ENCODE measurements at regions not wholly inside any gene's neighbourhood (a gene's known extent, or its start where the extent isn't known, plus 50 kb on each side); places are given as distances from the start of the nearest gene placed in this dataset.

- H3K27me3 ChIP-seq (ENCODE audit: insufficient read depth, low read depth), result no peaks in the 10 kb centered on the region
- H3K4me2 ChIP-seq, result no peak overlapping the region
- H3K9ac ChIP-seq, result no peak overlapping the region
- no peaks in the 10 kb centered on the region for H3K79me2 ChIP-seq (ENCODE audit: insufficient read depth, low read depth)
- H2AFZ ChIP-seq (ENCODE audit: low read depth), result no peak overlapping the region
- H3K4me1 ChIP-seq (ENCODE audit: low read depth, poor library complexity, severe bottlenecking), result no peaks in the 10 kb centered on the region
- no peak overlapping the region for H3K4me3 ChIP-seq (IDR thresholded peaks at IDR 0.05; ENCODE audit: insufficient read depth, low read depth, low read length)
- no peaks in the 10 kb centered on the region for H4K20me1 ChIP-seq (ENCODE audit: insufficient read depth)
- no peak overlapping the region for H3K27ac ChIP-seq
- TF ChIP-seq CTCF (conservative IDR thresholded peaks at IDR 0.05; ENCODE audit: low read depth, low read length), result no peak
- H3K36me3 ChIP-seq (ENCODE audit: insufficient read depth), result no peaks in the 10 kb centered on the region
These were observed 50.8 kb upstream of the SEL1L start for GRCh38 chr14:81584495-81584894.

- H3K4me3 ChIP-seq (IDR thresholded peaks at IDR 0.05; ENCODE audit: insufficient read depth, low read depth, low read length), result no peak overlapping the region
- no peak overlapping the region for H3K4me2 ChIP-seq
- no peaks in the 10 kb centered on the region for H4K20me1 ChIP-seq (ENCODE audit: insufficient read depth)
- no peaks in the 10 kb centered on the region for H3K4me1 ChIP-seq (ENCODE audit: low read depth, poor library complexity, severe bottlenecking)
- no peak overlapping the region for H2AFZ ChIP-seq (ENCODE audit: low read depth)
- no peaks in the 10 kb centered on the region for H3K36me3 ChIP-seq (ENCODE audit: insufficient read depth)
- H3K9ac ChIP-seq, result no peak overlapping the region
- TF ChIP-seq CTCF (conservative IDR thresholded peaks at IDR 0.05; ENCODE audit: low read depth, low read length), result no peak
- no peaks in the 10 kb centered on the region for H3K27me3 ChIP-seq (ENCODE audit: insufficient read depth, low read depth)
- no peaks in the 10 kb centered on the region for H3K79me2 ChIP-seq (ENCODE audit: insufficient read depth, low read depth)
- H3K27ac ChIP-seq, result no peak overlapping the region
These were observed 55.9 kb upstream of the SEL1L start for GRCh38 chr14:81589381-81590065.

- H3K4me1 ChIP-seq (ENCODE audit: low read depth, poor library complexity, severe bottlenecking), result no peaks in the 10 kb centered on the region
- TF ChIP-seq CTCF (conservative IDR thresholded peaks at IDR 0.05; ENCODE audit: low read depth, low read length), result no peak
- H4K20me1 ChIP-seq (ENCODE audit: insufficient read depth), result no peaks in the 10 kb centered on the region
These were observed 57.6 kb upstream of the SEL1L start for GRCh38 chr14:81591266-81591665.

GRCh38 chr14:81594012-81594411 is 60.4 kb upstream of the SEL1L start:
- Histone ChIP-seq H3K4me3 (IDR thresholded peaks at IDR 0.05; ENCODE audit: insufficient read depth, low read depth, low read length) (no peak overlapping the region), H4K20me1 (ENCODE audit: insufficient read depth) (no peaks in the 10 kb centered on the region), H3K9ac (no peak overlapping the region), H3K27ac (no peak overlapping the region), H3K27me3 (ENCODE audit: insufficient read depth, low read depth) (no peaks in the 10 kb centered on the region), H3K36me3 (ENCODE audit: insufficient read depth) (no peaks in the 10 kb centered on the region), H3K4me2 (no peak overlapping the region), H2AFZ (ENCODE audit: low read depth) (no peak overlapping the region), H3K79me2 (ENCODE audit: insufficient read depth, low read depth) (no peaks in the 10 kb centered on the region), H3K4me1 (ENCODE audit: low read depth, poor library complexity, severe bottlenecking) (no peaks in the 10 kb centered on the region)
- no peak for TF ChIP-seq CTCF (conservative IDR thresholded peaks at IDR 0.05; ENCODE audit: low read depth, low read length)

More at GRCh38 chr14:81591266-81591665, 57.6 kb upstream of the SEL1L start:
- Histone ChIP-seq H3K9ac (no peak overlapping the region), H3K4me3 (IDR thresholded peaks at IDR 0.05; ENCODE audit: insufficient read depth, low read depth, low read length) (no peak overlapping the region), H3K79me2 (ENCODE audit: insufficient read depth, low read depth) (no peaks in the 10 kb centered on the region), H3K27me3 (ENCODE audit: insufficient read depth, low read depth) (no peaks in the 10 kb centered on the region), H3K27ac (no peak overlapping the region), H3K36me3 (ENCODE audit: insufficient read depth) (no peaks in the 10 kb centered on the region), H2AFZ (ENCODE audit: low read depth) (no peak overlapping the region), H3K4me2 (no peak overlapping the region)
